Cardiac septum (tissue), 1 donor: ENCODE measurements at regions not wholly inside any gene's neighbourhood (a gene's known extent, or its start where the extent isn't known, plus 50 kb on each side); places are given as distances from the start of the nearest gene placed in this dataset.
"Not testable (repeated sequence)": the region's sequence is repeated elsewhere in the genome, so short reads cannot be mapped to it uniquely, and the experiment has no call there.

Source experiments
- DNase-seq: peaks from one replicate; pipeline ENCODE4 v3.0.0-alpha.2; 2020; ENCODE audit warnings: low spot score
- intact Hi-C: fragments of 100-400 bp; cut with DNase I; formaldehyde crosslinking; loops from one replicate; pipeline ENCODE4 v1.14.0; 2022
- donor health status: DM: no; HTN: no; CAD: no.

- no peak for DNase-seq
- intact Hi-C loops, result no loop called here
Observed at GRCh38 chr12:38157274-38157932, 159.2 kb upstream of the ALG10B start.

GRCh38 chr12:38157933-38158401 is 158.6 kb upstream of the ALG10B start:
- no peak for DNase-seq

GRCh38 chr12:38158428-38159091 is 158.0 kb upstream of the ALG10B start:
- intact Hi-C loops, result no loop called here

More at GRCh38 chr12:38157933-38158401, 158.6 kb upstream of the ALG10B start:
- intact Hi-C loops, result no loop called here

GRCh38 chr12:38159092-38159551 is 157.5 kb upstream of the ALG10B start:
- intact Hi-C loops, result no loop called here
- DNase-seq, result no peak

More at GRCh38 chr12:38158428-38159091, 158.0 kb upstream of the ALG10B start:
- no peak for DNase-seq

- DNase-seq, result no peak
- intact Hi-C loops, result no loop called here
Observed at GRCh38 chr12:38159591-38160317, 156.8 kb upstream of the ALG10B start.

GRCh38 chr12:38160318-38161122 is 156.1 kb upstream of the ALG10B start:
- intact Hi-C loops, result no loop called here
- no peak for DNase-seq

GRCh38 chr12:38161123-38162000 is 155.2 kb upstream of the ALG10B start:
- intact Hi-C loops, result no loop called here
- DNase-seq, result no peak

GRCh38 chr12:38162013-38162412 is 154.6 kb upstream of the ALG10B start:
- no peak for DNase-seq
- intact Hi-C loops, result no loop called here

GRCh38 chr12:38162708-38163441 is 153.7 kb upstream of the ALG10B start:
- no peak for DNase-seq
- intact Hi-C loops, result no loop called here

GRCh38 chr12:38163442-38163801 is 153.2 kb upstream of the ALG10B start:
- intact Hi-C loops, result no loop called here

GRCh38 chr12:38166225-38166624 is 150.3 kb upstream of the ALG10B start:
- DNase-seq, result no peak
- intact Hi-C loops, result no loop called here

More at GRCh38 chr12:38163442-38163801, 153.2 kb upstream of the ALG10B start:
- DNase-seq, result no peak

- intact Hi-C loops, result no loop called here
Observed at GRCh38 chr12:38175538-38175937, 141.0 kb upstream of the ALG10B start.

GRCh38 chr12:38183617-38184016 is 133.0 kb upstream of the ALG10B start:
- DNase-seq, intact Hi-C loops: not testable (repeated sequence)

More at GRCh38 chr12:38175538-38175937, 141.0 kb upstream of the ALG10B start:
- DNase-seq, result no peak

GRCh38 chr12:38197286-38197685 is 119.3 kb upstream of the ALG10B start:
- intact Hi-C loops, DNase-seq: not testable (repeated sequence)

GRCh38 chr12:38201461-38202276 is 114.9 kb upstream of the ALG10B start:
- DNase-seq, result no peak

GRCh38 chr12:38204831-38205230 is 111.7 kb upstream of the ALG10B start:
- DNase-seq, result no peak
- intact Hi-C loops, result no loop called here

More at GRCh38 chr12:38201461-38202276, 114.9 kb upstream of the ALG10B start:
- intact Hi-C loops, result no loop called here

GRCh38 chr12:38222011-38222410 is 94.6 kb upstream of the ALG10B start:
- intact Hi-C loops, result no loop called here
- no peak for DNase-seq
